Eye (tissue), 1 donor: ENCODE measurements at regions not wholly inside any gene's neighbourhood (a gene's known extent, or its start where the extent isn't known, plus 50 kb on each side); places are given as distances from the start of the nearest gene placed in this dataset.

Source experiments
- DNase-seq: peaks from one replicate; pipeline ENCODE4 v3.0.0-alpha.2; 2015

- no peak for DNase-seq
Measured at GRCh38 chr4:171629182-171629581, 184.0 kb upstream of the GALNTL6 start.

- no peak for DNase-seq
Measured at GRCh38 chr4:171626554-171626953, 186.7 kb upstream of the GALNTL6 start.

GRCh38 chr4:171622729-171623128 is 190.5 kb upstream of the GALNTL6 start:
- no peak for DNase-seq

GRCh38 chr4:171621646-171622045 is 191.6 kb upstream of the GALNTL6 start:
- no peak for DNase-seq

- DNase-seq = no peak
Measured at GRCh38 chr4:171612907-171613306, 200.3 kb upstream of the GALNTL6 start.

- no peak for DNase-seq
Measured at GRCh38 chr4:171602638-171603355, 210.4 kb upstream of the GALNTL6 start.

GRCh38 chr4:171601091-171601490 is 212.1 kb upstream of the GALNTL6 start:
- peak; percentile 33 for DNase-seq

- no peak for DNase-seq
Measured at GRCh38 chr4:171599628-171600027, 213.6 kb upstream of the GALNTL6 start.

GRCh38 chr4:171594293-171594692 is 218.9 kb upstream of the GALNTL6 start:
- DNase-seq = no peak

GRCh38 chr4:171590716-171591115 is 222.5 kb upstream of the GALNTL6 start:
- DNase-seq = no peak

GRCh38 chr4:171588764-171589163 is 224.4 kb upstream of the GALNTL6 start:
- DNase-seq = no peak

- no peak for DNase-seq
Measured at GRCh38 chr4:171588051-171588545, 225.1 kb upstream of the GALNTL6 start.

- DNase-seq = no peak
Measured at GRCh38 chr4:171583790-171584189, 229.4 kb upstream of the GALNTL6 start.

- no peak for DNase-seq
Measured at GRCh38 chr4:171582961-171583581, 230.1 kb upstream of the GALNTL6 start.

- no peak for DNase-seq
Measured at GRCh38 chr4:171573181-171573580, 240.0 kb upstream of the GALNTL6 start.

- no peak for DNase-seq
Measured at GRCh38 chr4:171565130-171565788, 247.9 kb upstream of the GALNTL6 start.

GRCh38 chr4:171561419-171561818 is 251.8 kb upstream of the GALNTL6 start:
- no peak for DNase-seq

GRCh38 chr4:171553961-171554360 is 259.2 kb upstream of the GALNTL6 start:
- DNase-seq = no peak

- DNase-seq = no peak
Measured at GRCh38 chr4:171542640-171543039, 270.6 kb upstream of the GALNTL6 start.

- DNase-seq = no peak
Measured at GRCh38 chr4:171538601-171539100, 274.6 kb upstream of the GALNTL6 start.

- no peak for DNase-seq
Measured at GRCh38 chr4:171534391-171534790, 278.8 kb upstream of the GALNTL6 start.

GRCh38 chr4:171532968-171533367 is 280.2 kb upstream of the GALNTL6 start:
- no peak for DNase-seq

GRCh38 chr4:171524903-171525302 is 288.3 kb upstream of the GALNTL6 start:
- peak; percentile 51 for DNase-seq

GRCh38 chr4:171521726-171522125 is 291.5 kb upstream of the GALNTL6 start:
- no peak for DNase-seq
